ENCODE measurements at regions not wholly inside any gene's neighbourhood (a gene's known extent, or its start where the extent isn't known, plus 50 kb on each side); places are given as distances from the start of the nearest gene placed in this dataset.

- Histone ChIP-seq H3K27ac (ENCODE audit: insufficient read length, low read depth, low read length) (no peak overlapping the region), H2BK5ac (ENCODE audit: insufficient read length, low read length) (no peak overlapping the region), H2BK15ac (ENCODE audit: low read depth, low read length) (no peak overlapping the region), H3K23me2 (ENCODE audit: insufficient read length, low read depth, low read length, poor library complexity, severe bottlenecking) (no peaks in the 10 kb centered on the region), H2AK5ac (ENCODE audit: insufficient read length, low read length) (no peak overlapping the region), H3K56ac (ENCODE audit: insufficient read length, low read depth, low read length) (no peak overlapping the region), H2AFZ (ENCODE audit: low read length) (no peak overlapping the region), H4K91ac (ENCODE audit: insufficient read length, low read depth, low read length) (no peak overlapping the region), H4K5ac (ENCODE audit: insufficient read length, low read depth, low read length) (no peak overlapping the region), H3K79me1 (ENCODE audit: insufficient read depth, low read depth, low read length, poor library complexity, severe bottlenecking) (no peaks in the 10 kb centered on the region), H3K9ac (ENCODE audit: extremely low read depth, insufficient read length, low read length) (no peak overlapping the region), H3K4me1 (ENCODE audit: insufficient read depth, low read length) (peaks cover 2% of the 10 kb centered on the region; the same call in 1 of the 2 replicates), H3K27me3 (ENCODE audit: insufficient read depth, low read length) (no peaks in the 10 kb centered on the region), H3K79me2 (ENCODE audit: insufficient read depth, low read length) (no peaks in the 10 kb centered on the region), H3K4ac (ENCODE audit: low read depth, low read length) (no peak overlapping the region), H2BK12ac (ENCODE audit: insufficient read length, low read depth, low read length) (no peak overlapping the region), H2BK20ac (ENCODE audit: low read depth, low read length, poor library complexity, severe bottlenecking) (no peak overlapping the region), H3T11ph (ENCODE audit: low read length) (no peak overlapping the region), H4K8ac (replicated peaks; ENCODE audit: insufficient read length, low read depth, low read length) (no peak overlapping the region), H3K23ac (ENCODE audit: insufficient read length, low read depth, low read length) (no peak overlapping the region), H2BK120ac (ENCODE audit: low read depth, low read length, poor library complexity, severe bottlenecking) (no peak overlapping the region), H3K18ac (ENCODE audit: insufficient read length, low read depth, low read length) (no peak overlapping the region), H3K4me2 (ENCODE audit: insufficient read depth, insufficient read length, low read length) (no peak overlapping the region), H4K20me1 (ENCODE audit: control insufficient read depth, insufficient read depth, insufficient read length) (no peaks in the 10 kb centered on the region), H3K9me3 (ENCODE audit: control insufficient read depth, low read depth, low read length) (no peaks in the 10 kb centered on the region), H3K14ac (ENCODE audit: insufficient read depth, low read length) (no peak overlapping the region)
- no CpG with 5 or more reads among the region's 3 CpGs for WGBS (ENCODE audit: extremely low coverage, insufficient read length, low lambda C conversion rate)
- Mint-ChIP-seq H3K36me3 (ENCODE audit: insufficient read depth in 1 of 3, low read depth in 3 of 3) (peaks cover 10 to 33% (median 10%) of the 10 kb centered on the region in 3 experiments; a peak in 6 of 7 replicates), H3K27ac (0 out of 7 replicates have a peak overlapping the region, but pooled peaks of 1 of the 3 experiments have one; percentile 24), H3K4me1 (peaks cover 20 to 24% of the 10 kb centered on the region in 2 experiments), H3K9me3 (peaks cover 36 to 42% of the 10 kb centered on the region in 2 experiments), H3K4me3 (no peak overlapping the region), H3K27me3 (ENCODE audit: low read depth) (no peaks in the 10 kb centered on the region)
- DNase-seq = no peak
- no peak for TF ChIP-seq CTCF (conservative IDR thresholded peaks at IDR 0.05)
These were observed 66.8 kb upstream of the PRRC2C start for GRCh38 chr1:171418546-171418945.
